HPDE6-E6E7 (cell line): ENCODE measurements at regions not wholly inside any gene's neighbourhood (a gene's known extent, or its start where the extent isn't known, plus 50 kb on each side); places are given as distances from the start of the nearest gene placed in this dataset.
"Not testable (repeated sequence)": the region's sequence is repeated elsewhere in the genome, so short reads cannot be mapped to it uniquely, and the experiment has no call there.

Source experiments
- DNase-seq: peaks from one replicate; pipeline ENCODE4 v3.0.0; 2011; ENCODE audit warnings: missing footprints; ENCODE audit errors: extremely low spot score

GRCh38 chr10:27390681-27391080 lies 113.4 kb upstream of the RAB18 start:
- peak; percentile 14 for DNase-seq

GRCh38 chr10:27388761-27389399 lies 115.2 kb upstream of the RAB18 start:
- no peak for DNase-seq

- DNase-seq, result peak; percentile 11
Observed at GRCh38 chr10:27383595-27384542, 120.2 kb upstream of the RAB18 start.

- DNase-seq, result no peak
Observed at GRCh38 chr10:27382176-27382575, 121.9 kb upstream of the RAB18 start.

- no peak for DNase-seq
Observed at GRCh38 chr10:27380929-27381358, 123.2 kb upstream of the RAB18 start.

GRCh38 chr10:27379041-27379440 lies 125.1 kb upstream of the RAB18 start:
- DNase-seq, result not testable (repeated sequence)

- DNase-seq, result no peak
Observed at GRCh38 chr10:27373566-27374160, 130.4 kb upstream of the RAB18 start.

- DNase-seq, result no peak
Observed at GRCh38 chr10:27372095-27372494, 131.5 kb upstream of the ACBD5 start.

GRCh38 chr10:27371375-27371774 lies 130.8 kb upstream of the ACBD5 start:
- DNase-seq, result not testable (repeated sequence)

GRCh38 chr10:27369880-27370279 lies 129.3 kb upstream of the ACBD5 start:
- DNase-seq, result no peak

- DNase-seq, result no peak
Observed at GRCh38 chr10:27368706-27369105, 128.1 kb upstream of the ACBD5 start.

- no peak for DNase-seq
Observed at GRCh38 chr10:27366769-27367168, 126.2 kb upstream of the ACBD5 start.

GRCh38 chr10:27364028-27364427 lies 123.4 kb upstream of the ACBD5 start:
- no peak for DNase-seq

GRCh38 chr10:27360581-27361172 lies 120.1 kb upstream of the ACBD5 start:
- DNase-seq, result peak; percentile 2

GRCh38 chr10:27359792-27360355 lies 119.3 kb upstream of the ACBD5 start:
- no peak for DNase-seq

GRCh38 chr10:27356738-27357137 lies 116.1 kb upstream of the ACBD5 start:
- DNase-seq, result no peak

GRCh38 chr10:27355918-27356573 lies 115.4 kb upstream of the ACBD5 start:
- no peak for DNase-seq

GRCh38 chr10:27354643-27355270 lies 114.2 kb upstream of the ACBD5 start:
- not testable (repeated sequence) for DNase-seq

GRCh38 chr10:27354100-27354499 lies 113.5 kb upstream of the ACBD5 start:
- DNase-seq, result not testable (repeated sequence)

GRCh38 chr10:27349987-27350386 lies 109.4 kb upstream of the ACBD5 start:
- no peak for DNase-seq

- not testable (repeated sequence) for DNase-seq
Observed at GRCh38 chr10:27347827-27348207, 107.2 kb upstream of the ACBD5 start.
